Panc1 (cell line): ENCODE measurements at regions not wholly inside any gene's neighbourhood (a gene's known extent, or its start where the extent isn't known, plus 50 kb on each side); places are given as distances from the start of the nearest gene placed in this dataset.

Experiments used
- POLR2AphosphoS5 ChIP-seq: IDR thresholded peaks from 2 replicates; pipeline ENCODE4 v1.6.1; 2012; ENCODE audit warnings: mild to moderate bottlenecking, low read depth, low read length, moderate library complexity
- REST ChIP-seq, 2 experiments: IDR thresholded peaks; 2 replicates each; pipeline ENCODE4 v1.6.1; 2011 to 2012; ENCODE audit warnings: low read depth in 2 of 2, control low read depth in 1 of 2, low read length in 1 of 2, mild to moderate bottlenecking in 1 of 2, moderate library complexity in 1 of 2; ENCODE audit not compliant: insufficient read depth in 1 of 2
- SIN3A ChIP-seq: IDR thresholded peaks from 2 replicates; pipeline ENCODE4 v1.6.1; 2012; ENCODE audit warnings: low read depth, mild to moderate bottlenecking, low read length, moderate library complexity, borderline replicate concordance; ENCODE audit not compliant: insufficient read depth
- TCF7L2 ChIP-seq: IDR thresholded peaks from 2 replicates; pipeline ENCODE4 v1.6.1; 2011; ENCODE audit warnings: mild to moderate bottlenecking, low read depth, low read length, inconsistent platforms
- TF ChIP-seq, protein P1 (sequence below): fragments of 450-650 bp; IDR thresholded peaks from 2 replicates; pipeline ENCODE4 v1.5.1; 2017; ENCODE audit warnings: mild to moderate bottlenecking

- TF ChIP-seq, protein P1, sequence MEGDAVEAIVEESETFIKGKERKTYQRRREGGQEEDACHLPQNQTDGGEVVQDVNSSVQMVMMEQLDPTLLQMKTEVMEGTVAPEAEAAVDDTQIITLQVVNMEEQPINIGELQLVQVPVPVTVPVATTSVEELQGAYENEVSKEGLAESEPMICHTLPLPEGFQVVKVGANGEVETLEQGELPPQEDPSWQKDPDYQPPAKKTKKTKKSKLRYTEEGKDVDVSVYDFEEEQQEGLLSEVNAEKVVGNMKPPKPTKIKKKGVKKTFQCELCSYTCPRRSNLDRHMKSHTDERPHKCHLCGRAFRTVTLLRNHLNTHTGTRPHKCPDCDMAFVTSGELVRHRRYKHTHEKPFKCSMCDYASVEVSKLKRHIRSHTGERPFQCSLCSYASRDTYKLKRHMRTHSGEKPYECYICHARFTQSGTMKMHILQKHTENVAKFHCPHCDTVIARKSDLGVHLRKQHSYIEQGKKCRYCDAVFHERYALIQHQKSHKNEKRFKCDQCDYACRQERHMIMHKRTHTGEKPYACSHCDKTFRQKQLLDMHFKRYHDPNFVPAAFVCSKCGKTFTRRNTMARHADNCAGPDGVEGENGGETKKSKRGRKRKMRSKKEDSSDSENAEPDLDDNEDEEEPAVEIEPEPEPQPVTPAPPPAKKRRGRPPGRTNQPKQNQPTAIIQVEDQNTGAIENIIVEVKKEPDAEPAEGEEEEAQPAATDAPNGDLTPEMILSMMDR, result no peak
- TF ChIP-seq REST (IDR thresholded peaks at IDR 0.05; ENCODE audit: insufficient read depth in 1 of 2, low read depth in 2 of 2, low read length in 1 of 2), result no peak
- no peak for TF ChIP-seq SIN3A
- no peak for TF ChIP-seq POLR2AphosphoS5
- TF ChIP-seq TCF7L2, result no peak
Observed at GRCh38 chr10:128338951-128339350, 212.7 kb upstream of the MKI67 start.
